ENCODE measurements at regions not wholly inside any gene's neighbourhood (a gene's known extent, or its start where the extent isn't known, plus 50 kb on each side); places are given as distances from the start of the nearest gene placed in this dataset.
"Not testable (repeated sequence)": the region's sequence is repeated elsewhere in the genome, so short reads cannot be mapped to it uniquely, and the experiment has no call there.

DNA sequence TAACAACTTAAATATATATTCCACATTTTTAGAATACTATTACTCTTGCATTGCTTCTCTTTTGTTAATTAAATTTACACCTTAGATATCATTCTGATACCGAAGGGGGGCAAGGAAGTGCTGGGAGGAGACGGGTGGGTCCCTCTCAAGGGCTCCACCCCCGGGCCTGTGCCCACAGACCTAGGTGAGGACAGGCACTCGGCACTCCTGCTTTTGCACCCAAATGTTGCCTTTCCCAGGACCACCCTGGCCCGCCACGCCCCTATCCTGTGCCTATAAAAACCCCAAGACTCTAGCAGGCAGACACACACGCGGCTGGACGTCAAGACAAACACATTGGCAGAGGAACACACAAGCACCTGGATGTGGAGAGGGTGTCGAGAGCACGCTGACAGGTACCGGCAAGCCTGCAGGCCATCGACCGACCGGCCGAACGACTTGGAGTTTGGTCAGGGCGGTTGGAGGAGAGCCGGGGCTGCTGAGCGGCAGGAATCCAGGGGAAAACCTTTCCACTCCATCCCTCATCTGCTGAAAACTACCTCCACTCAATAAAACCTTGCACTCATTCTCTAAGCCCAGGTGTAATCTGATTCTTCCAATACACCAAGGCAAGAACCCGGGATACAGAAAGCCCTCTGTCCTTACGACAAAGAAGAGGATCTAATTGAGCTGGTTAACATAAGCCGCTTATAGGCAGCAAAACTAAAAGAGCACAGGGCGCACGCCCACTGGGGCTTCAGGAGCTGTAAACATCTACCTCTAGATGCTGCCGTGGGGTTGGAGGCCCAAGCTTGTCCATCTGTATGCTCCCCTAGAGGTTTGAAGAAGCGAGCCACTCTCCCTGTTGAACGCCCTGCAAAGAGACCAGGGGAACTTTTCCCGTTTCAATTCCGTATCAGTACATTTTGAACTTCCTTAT lies 197.4 kb upstream of the PRSS16 start:
- ATAC-seq (ENCODE audit: low read depth in 2 of 2) (no peak), DNase-seq (no peak)
- Mint-ChIP-seq H3K36me3 (no peaks in the 10 kb centered on the region), H3K4me1 (no peaks in the 10 kb centered on the region), H3K27ac (no peak overlapping the region), H3K4me3 (no peak overlapping the region), H3K27me3 (peaks cover 17% of the 10 kb centered on the region), H3K9me3 (peaks cover 0 to 2% (median 0%) of the 10 kb centered on the region in 7 donors)
- H3K27ac ChIP-seq (ENCODE audit: insufficient read depth, low read length, poor library complexity, severe bottlenecking), result no peak overlapping the region
- no peaks in the 10 kb centered on the region for H3K9me3 ChIP-seq (ENCODE audit: control insufficient read depth in 2 of 2, low read length in 2 of 2)
- H3K4me1 ChIP-seq (ENCODE audit: control insufficient read depth, insufficient read depth, low read length, poor library complexity, severe bottlenecking), result no peaks in the 10 kb centered on the region
- H3K36me3 ChIP-seq (ENCODE audit: control insufficient read depth, insufficient read depth, low read length), result no peaks in the 10 kb centered on the region
- no peak overlapping the region for H3K4me3 ChIP-seq (ENCODE audit: low read depth, low read length)
- H3K27me3 ChIP-seq (ENCODE audit: control insufficient read depth, insufficient read depth, low read length), result peaks cover 2% of the 10 kb centered on the region

DNA sequence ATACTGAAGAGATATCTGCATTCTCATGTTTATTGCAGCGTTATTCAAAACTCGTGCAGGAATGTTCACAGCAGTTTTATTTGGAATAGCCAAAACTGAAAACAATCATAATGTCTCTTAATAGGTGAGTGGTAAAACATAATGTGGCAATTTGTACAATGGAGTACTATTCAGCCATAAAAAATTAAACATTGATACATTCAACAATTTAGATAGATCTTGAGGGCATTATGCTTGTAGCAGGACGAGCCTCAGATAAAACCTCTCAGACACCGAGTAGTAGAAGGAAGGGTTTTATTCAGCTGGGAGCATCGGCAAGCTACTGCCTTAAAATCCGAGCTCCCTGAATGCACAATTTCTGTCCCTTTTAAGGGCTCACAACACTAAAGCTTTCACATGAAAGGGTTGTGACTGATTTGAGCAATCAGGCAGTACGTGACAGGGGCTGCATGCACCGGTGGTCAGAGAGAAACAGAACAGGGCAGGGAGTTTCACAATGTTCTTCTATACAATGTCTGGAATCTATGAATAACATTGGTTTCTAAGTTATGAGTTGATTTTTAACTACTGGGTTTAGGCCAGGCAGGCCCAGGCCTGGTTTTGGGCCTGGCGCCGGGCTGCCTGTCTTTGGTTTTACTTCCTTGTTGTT lies 195.3 kb upstream of the PRSS16 start:
- not testable (repeated sequence) for ATAC-seq (ENCODE audit: low read depth in 2 of 2); H3K4me1 Mint-ChIP-seq; H3K27ac ChIP-seq (ENCODE audit: insufficient read depth, low read length, poor library complexity, severe bottlenecking); H3K36me3 ChIP-seq (ENCODE audit: control insufficient read depth, insufficient read depth, low read length); H3K4me1 ChIP-seq (ENCODE audit: control insufficient read depth, insufficient read depth, low read length, poor library complexity, severe bottlenecking); H3K9me3 ChIP-seq (ENCODE audit: control insufficient read depth in 2 of 2, low read length in 2 of 2); H3K9me3 Mint-ChIP-seq; H3K4me3 ChIP-seq (ENCODE audit: low read depth, low read length); DNase-seq; H3K27me3 ChIP-seq (ENCODE audit: control insufficient read depth, insufficient read depth, low read length); H3K4me3 Mint-ChIP-seq; H3K36me3 Mint-ChIP-seq
- peaks cover 19% of the 10 kb centered on the region for H3K27me3 Mint-ChIP-seq
- peak overlapping the region in 1 of 3 donors; percentile 10 for H3K27ac Mint-ChIP-seq

- no peak overlapping the region for H3K4me3 ChIP-seq (ENCODE audit: low read depth, low read length)
- no peaks in the 10 kb centered on the region for H3K36me3 Mint-ChIP-seq
- no peak overlapping the region for H3K27ac ChIP-seq (ENCODE audit: insufficient read depth, low read length, poor library complexity, severe bottlenecking)
- peaks cover 0 to 2% (median 0%) of the 10 kb centered on the region in 7 donors for H3K9me3 Mint-ChIP-seq
- ATAC-seq (ENCODE audit: low read depth in 2 of 2) (no peak), DNase-seq (no peak)
- H3K4me1 ChIP-seq (ENCODE audit: control insufficient read depth, insufficient read depth, low read length, poor library complexity, severe bottlenecking), result no peaks in the 10 kb centered on the region
- peaks cover 9% of the 10 kb centered on the region for H3K27me3 ChIP-seq (ENCODE audit: control insufficient read depth, insufficient read depth, low read length)
- no peak overlapping the region for H3K27ac Mint-ChIP-seq
- peaks cover 19% of the 10 kb centered on the region for H3K27me3 Mint-ChIP-seq
- no peaks in the 10 kb centered on the region for H3K4me1 Mint-ChIP-seq
- H3K9me3 ChIP-seq (ENCODE audit: control insufficient read depth in 2 of 2, low read length in 2 of 2), result no peaks in the 10 kb centered on the region
- H3K36me3 ChIP-seq (ENCODE audit: control insufficient read depth, insufficient read depth, low read length), result no peaks in the 10 kb centered on the region
- no peak overlapping the region for H3K4me3 Mint-ChIP-seq
Observed at GRCh38 chr6:27052731-27053082, 194.8 kb upstream of the PRSS16 start.

DNA sequence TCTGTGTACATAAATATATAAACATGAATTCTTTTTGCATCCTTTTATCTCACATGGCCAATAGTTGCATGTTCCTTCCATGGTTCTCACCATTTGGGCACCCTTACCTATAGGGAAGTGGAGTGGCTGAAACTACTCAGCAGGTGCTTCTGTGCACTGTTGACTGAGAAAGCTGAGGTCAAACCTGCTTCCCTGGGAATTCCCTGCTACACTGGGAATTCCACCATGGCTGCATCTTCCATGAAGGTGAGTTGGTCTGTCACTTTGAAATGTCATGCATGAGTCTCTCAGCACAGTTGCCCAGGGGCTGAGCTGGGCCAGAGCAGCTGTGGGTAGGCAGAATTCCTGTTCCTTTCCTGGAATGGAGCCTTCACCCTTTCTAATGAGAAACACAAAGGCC lies 193.8 kb upstream of the PRSS16 start:
- Mint-ChIP-seq H3K4me1 (no peaks in the 10 kb centered on the region), H3K27ac (no peak overlapping the region), H3K4me3 (no peak overlapping the region), H3K9me3 (peaks cover 0 to 2% (median 0%) of the 10 kb centered on the region in 7 donors), H3K27me3 (peaks cover 18% of the 10 kb centered on the region), H3K36me3 (no peaks in the 10 kb centered on the region)
- H3K36me3 ChIP-seq (ENCODE audit: control insufficient read depth, insufficient read depth, low read length), result no peaks in the 10 kb centered on the region
- DNase-seq (no peak), ATAC-seq (ENCODE audit: low read depth in 2 of 2) (no peak)
- no peaks in the 10 kb centered on the region for H3K4me1 ChIP-seq (ENCODE audit: control insufficient read depth, insufficient read depth, low read length, poor library complexity, severe bottlenecking)
- H3K27ac ChIP-seq (ENCODE audit: insufficient read depth, low read length, poor library complexity, severe bottlenecking), result no peak overlapping the region
- H3K9me3 ChIP-seq (ENCODE audit: control insufficient read depth in 2 of 2, low read length in 2 of 2), result no peaks in the 10 kb centered on the region
- no peak overlapping the region for H3K4me3 ChIP-seq (ENCODE audit: low read depth, low read length)
- H3K27me3 ChIP-seq (ENCODE audit: control insufficient read depth, insufficient read depth, low read length), result peaks cover 9% of the 10 kb centered on the region

GRCh38 chr6:27056615-27057014 lies 190.9 kb upstream of the PRSS16 start:
- H3K36me3 Mint-ChIP-seq, result no peaks in the 10 kb centered on the region
- no peaks in the 10 kb centered on the region for H3K4me1 Mint-ChIP-seq

GRCh38 chr6:27059621-27060425 lies 187.7 kb upstream of the PRSS16 start:
- H3K4me3 ChIP-seq (ENCODE audit: low read depth, low read length), result no peak overlapping the region
- DNase-seq (no peak), ATAC-seq (ENCODE audit: low read depth in 2 of 2) (no peak)
- Mint-ChIP-seq H3K27me3 (peaks cover 18% of the 10 kb centered on the region), H3K9me3 (no peaks in the 10 kb centered on the region), H3K36me3 (no peaks in the 10 kb centered on the region), H3K4me1 (no peaks in the 10 kb centered on the region), H3K4me3 (no peak overlapping the region), H3K27ac (no peak overlapping the region)
- peaks cover 13% of the 10 kb centered on the region for H3K27me3 ChIP-seq (ENCODE audit: control insufficient read depth, insufficient read depth, low read length)
- H3K9me3 ChIP-seq (ENCODE audit: control insufficient read depth in 2 of 2, low read length in 2 of 2), result no peaks in the 10 kb centered on the region
- H3K36me3 ChIP-seq (ENCODE audit: control insufficient read depth, insufficient read depth, low read length), result no peaks in the 10 kb centered on the region
- H3K27ac ChIP-seq (ENCODE audit: insufficient read depth, low read length, poor library complexity, severe bottlenecking), result no peak overlapping the region
- no peaks in the 10 kb centered on the region for H3K4me1 ChIP-seq (ENCODE audit: control insufficient read depth, insufficient read depth, low read length, poor library complexity, severe bottlenecking)

More at GRCh38 chr6:27056615-27057014, 190.9 kb upstream of the PRSS16 start:
- no peaks in the 10 kb centered on the region for H3K9me3 Mint-ChIP-seq
- Histone ChIP-seq H3K4me1 (ENCODE audit: control insufficient read depth, insufficient read depth, low read length, poor library complexity, severe bottlenecking) (no peaks in the 10 kb centered on the region), H3K27me3 (ENCODE audit: control insufficient read depth, insufficient read depth, low read length) (peaks cover 9% of the 10 kb centered on the region), H3K4me3 (ENCODE audit: low read depth, low read length) (no peak overlapping the region), H3K36me3 (ENCODE audit: control insufficient read depth, insufficient read depth, low read length) (no peaks in the 10 kb centered on the region), H3K9me3 (ENCODE audit: control insufficient read depth in 2 of 2, low read length in 2 of 2) (no peaks in the 10 kb centered on the region), H3K27ac (ENCODE audit: insufficient read depth, low read length, poor library complexity, severe bottlenecking) (no peak overlapping the region)
- H3K27me3 Mint-ChIP-seq, result peaks cover 23% of the 10 kb centered on the region
- DNase-seq, result no peak
- no peak overlapping the region for H3K4me3 Mint-ChIP-seq
- no peak for ATAC-seq (ENCODE audit: low read depth in 2 of 2)
- no peak overlapping the region for H3K27ac Mint-ChIP-seq

GRCh38 chr6:27061235-27061993 lies 186.1 kb upstream of the PRSS16 start:
- Mint-ChIP-seq H3K36me3 (no peaks in the 10 kb centered on the region), H3K27me3 (peaks cover 22% of the 10 kb centered on the region), H3K9me3 (peaks cover 0 to 2% (median 0%) of the 10 kb centered on the region in 7 donors), H3K4me1 (no peaks in the 10 kb centered on the region), H3K27ac (no peak overlapping the region), H3K4me3 (no peak overlapping the region)
- no peaks in the 10 kb centered on the region for H3K9me3 ChIP-seq (ENCODE audit: control insufficient read depth in 2 of 2, low read length in 2 of 2)
- no peak for ATAC-seq (ENCODE audit: low read depth in 2 of 2)
- H3K4me1 ChIP-seq (ENCODE audit: control insufficient read depth, insufficient read depth, low read length, poor library complexity, severe bottlenecking), result no peaks in the 10 kb centered on the region
- H3K4me3 ChIP-seq (ENCODE audit: low read depth, low read length), result no peak overlapping the region
- DNase-seq, result no peak
- H3K27me3 ChIP-seq (ENCODE audit: control insufficient read depth, insufficient read depth, low read length), result peaks cover 9% of the 10 kb centered on the region
- no peaks in the 10 kb centered on the region for H3K36me3 ChIP-seq (ENCODE audit: control insufficient read depth, insufficient read depth, low read length)
- no peak overlapping the region for H3K27ac ChIP-seq (ENCODE audit: insufficient read depth, low read length, poor library complexity, severe bottlenecking)

Measured in CD4-positive, CD25-positive, alpha-beta regulatory T cell (primary cell).